Neural progenitor cell (in vitro differentiated cells): ENCODE measurements at regions not wholly inside any gene's neighbourhood (a gene's known extent, or its start where the extent isn't known, plus 50 kb on each side); places are given as distances from the start of the nearest gene placed in this dataset.

Source experiments
- DNase-seq: peaks from one replicate; pipeline ENCODE4 v3.0.0-alpha.2; 2016; ENCODE audit warnings: low spot score
- H2AFZ ChIP-seq: fragments of 200-600 bp; sonication (generic); replicated peaks from 2 replicates; pipeline ENCODE4 v1.6.1; 2016; ENCODE audit warnings: antibody characterized with exemption
- H3F3A ChIP-seq: fragments of 200-600 bp; sonication (generic); 2 replicates; pipeline ENCODE4 v1.6.1; 2016; ENCODE audit warnings: antibody characterized with exemption, low read depth
- H3K27ac ChIP-seq: fragments of 200-600 bp; sonication (generic); 2 replicates; pipeline ENCODE4 v1.5.1; 2016; ENCODE audit warnings: mild to moderate bottlenecking
- H3K27me3 ChIP-seq: fragments of 200-600 bp; sonication (generic); 2 replicates; pipeline ENCODE4 v1.6.1; 2016; ENCODE audit warnings: mild to moderate bottlenecking, moderate library complexity
- H3K36me3 ChIP-seq: fragments of 200-600 bp; sonication (generic); 2 replicates; pipeline ENCODE4 v1.5.1; 2016
- H3K4me1 ChIP-seq: fragments of 200-600 bp; sonication (generic); 2 replicates; pipeline ENCODE4 v1.6.1; 2016; ENCODE audit warnings: mixed run types
- H3K4me2 ChIP-seq: fragments of 200-600 bp; sonication (generic); 2 replicates; pipeline ENCODE4 v1.6.1; 2016
- H3K4me3 ChIP-seq: fragments of 200-600 bp; sonication (generic); 2 replicates; pipeline ENCODE4 v1.5.1; 2016
- H3K79me2 ChIP-seq: fragments of 200-600 bp; sonication (generic); 2 replicates; pipeline ENCODE4 v1.6.1; 2016; ENCODE audit warnings: low read depth
- H3K9ac ChIP-seq: fragments of 200-600 bp; sonication (generic); 2 replicates; pipeline ENCODE4 v1.6.1; 2016
- H3K9me3 ChIP-seq: fragments of 200-600 bp; sonication (generic); 2 replicates; pipeline ENCODE4 v1.5.1; 2016; ENCODE audit warnings: low read depth
- H4K20me1 ChIP-seq: fragments of 200-600 bp; sonication (generic); 2 replicates; pipeline ENCODE4 v1.6.1; 2016; ENCODE audit warnings: low read depth
- H3K27ac Mint-ChIP-seq: 3 replicates; pipeline ENCODE4 v1.8.0; 2021; ENCODE audit warnings: mixed read lengths
- H3K27me3 Mint-ChIP-seq: 2 replicates; pipeline ENCODE4 v1.8.0; 2022; ENCODE audit warnings: low read depth, mild to moderate bottlenecking, inconsistent platforms, moderate library complexity, mixed read lengths; ENCODE audit not compliant: insufficient read depth
- H3K36me3 Mint-ChIP-seq: 3 replicates; pipeline ENCODE4 v1.8.0; 2021; ENCODE audit warnings: mixed read lengths
- H3K4me1 Mint-ChIP-seq: 3 replicates; pipeline ENCODE4 v1.8.0; 2021; ENCODE audit warnings: mixed read lengths
- H3K4me3 Mint-ChIP-seq: 3 replicates; pipeline ENCODE4 v1.8.0; 2021; ENCODE audit warnings: mild to moderate bottlenecking, moderate library complexity, mixed read lengths
- H3K9me3 Mint-ChIP-seq: 3 replicates; pipeline ENCODE4 v1.8.0; 2020; ENCODE audit warnings: mixed read lengths
- EZH2 ChIP-seq: fragments of 200-600 bp; sonication (generic); IDR thresholded peaks from 2 replicates; pipeline ENCODE4 v1.6.1; 2017; ENCODE audit warnings: antibody characterized with exemption, mild to moderate bottlenecking, moderate library complexity
- EZH2phosphoT487 ChIP-seq: fragments of 200-600 bp; sonication (generic); IDR thresholded peaks from 2 replicates; pipeline ENCODE4 v1.6.1; 2017; ENCODE audit warnings: antibody characterized with exemption
- TF ChIP-seq, protein P1 (sequence below): fragments of 200-600 bp; sonication (generic); IDR thresholded peaks from 2 replicates; pipeline ENCODE4 v1.5.1; 2017; ENCODE audit warnings: antibody characterized with exemption, mild to moderate bottlenecking

GRCh38 chr5:90171466-90171865 lies 238.1 kb downstream of the CETN3 start:
- no peak overlapping the region for H3K9ac ChIP-seq
- H3K4me1 Mint-ChIP-seq, result no peaks in the 10 kb centered on the region
- H3K9me3 Mint-ChIP-seq, result peaks cover 10% of the 10 kb centered on the region
- H2AFZ ChIP-seq, result no peak overlapping the region
- no peak overlapping the region for H3K27ac ChIP-seq
- no peaks in the 10 kb centered on the region for H3K36me3 ChIP-seq
- H3K9me3 ChIP-seq, result no peaks in the 10 kb centered on the region
- H3K4me2 ChIP-seq, result no peak overlapping the region
- no peak for DNase-seq
- no peak overlapping the region for H3K4me3 Mint-ChIP-seq
- no peaks in the 10 kb centered on the region for H3F3A ChIP-seq
- H4K20me1 ChIP-seq, result no peaks in the 10 kb centered on the region
- H3K4me3 ChIP-seq, result no peak overlapping the region
- H3K27me3 Mint-ChIP-seq, result no peaks in the 10 kb centered on the region
- no peak for TF ChIP-seq EZH2
- no peak for TF ChIP-seq EZH2phosphoT487
- TF ChIP-seq, protein P1, sequence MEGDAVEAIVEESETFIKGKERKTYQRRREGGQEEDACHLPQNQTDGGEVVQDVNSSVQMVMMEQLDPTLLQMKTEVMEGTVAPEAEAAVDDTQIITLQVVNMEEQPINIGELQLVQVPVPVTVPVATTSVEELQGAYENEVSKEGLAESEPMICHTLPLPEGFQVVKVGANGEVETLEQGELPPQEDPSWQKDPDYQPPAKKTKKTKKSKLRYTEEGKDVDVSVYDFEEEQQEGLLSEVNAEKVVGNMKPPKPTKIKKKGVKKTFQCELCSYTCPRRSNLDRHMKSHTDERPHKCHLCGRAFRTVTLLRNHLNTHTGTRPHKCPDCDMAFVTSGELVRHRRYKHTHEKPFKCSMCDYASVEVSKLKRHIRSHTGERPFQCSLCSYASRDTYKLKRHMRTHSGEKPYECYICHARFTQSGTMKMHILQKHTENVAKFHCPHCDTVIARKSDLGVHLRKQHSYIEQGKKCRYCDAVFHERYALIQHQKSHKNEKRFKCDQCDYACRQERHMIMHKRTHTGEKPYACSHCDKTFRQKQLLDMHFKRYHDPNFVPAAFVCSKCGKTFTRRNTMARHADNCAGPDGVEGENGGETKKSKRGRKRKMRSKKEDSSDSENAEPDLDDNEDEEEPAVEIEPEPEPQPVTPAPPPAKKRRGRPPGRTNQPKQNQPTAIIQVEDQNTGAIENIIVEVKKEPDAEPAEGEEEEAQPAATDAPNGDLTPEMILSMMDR, result no peak
- H3K4me1 ChIP-seq, result no peaks in the 10 kb centered on the region
- H3K27ac Mint-ChIP-seq, result no peak overlapping the region
- no peaks in the 10 kb centered on the region for H3K79me2 ChIP-seq
- no peaks in the 10 kb centered on the region for H3K27me3 ChIP-seq
- no peaks in the 10 kb centered on the region for H3K36me3 Mint-ChIP-seq

GRCh38 chr5:90170261-90170660 lies 239.3 kb downstream of the CETN3 start:
- no peaks in the 10 kb centered on the region for H4K20me1 ChIP-seq
- no peaks in the 10 kb centered on the region for H3K4me1 ChIP-seq
- Mint-ChIP-seq H3K27me3 (no peaks in the 10 kb centered on the region), H3K4me3 (no peak overlapping the region), H3K36me3 (no peaks in the 10 kb centered on the region), H3K27ac (no peak overlapping the region), H3K9me3 (no peaks in the 10 kb centered on the region), H3K4me1 (no peaks in the 10 kb centered on the region)
- no peak for DNase-seq
- TF ChIP-seq EZH2, result no peak
- TF ChIP-seq EZH2phosphoT487, result no peak
- TF ChIP-seq, protein P1, result no peak
- H3K4me3 ChIP-seq, result no peak overlapping the region
- H3K36me3 ChIP-seq, result no peaks in the 10 kb centered on the region
- no peaks in the 10 kb centered on the region for H3K79me2 ChIP-seq
- no peak overlapping the region for H3K9ac ChIP-seq
- H3F3A ChIP-seq, result no peaks in the 10 kb centered on the region
- H3K9me3 ChIP-seq, result no peaks in the 10 kb centered on the region
- H2AFZ ChIP-seq, result no peak overlapping the region
- H3K27ac ChIP-seq, result no peak overlapping the region
- no peak overlapping the region for H3K4me2 ChIP-seq
- no peaks in the 10 kb centered on the region for H3K27me3 ChIP-seq

DNA sequence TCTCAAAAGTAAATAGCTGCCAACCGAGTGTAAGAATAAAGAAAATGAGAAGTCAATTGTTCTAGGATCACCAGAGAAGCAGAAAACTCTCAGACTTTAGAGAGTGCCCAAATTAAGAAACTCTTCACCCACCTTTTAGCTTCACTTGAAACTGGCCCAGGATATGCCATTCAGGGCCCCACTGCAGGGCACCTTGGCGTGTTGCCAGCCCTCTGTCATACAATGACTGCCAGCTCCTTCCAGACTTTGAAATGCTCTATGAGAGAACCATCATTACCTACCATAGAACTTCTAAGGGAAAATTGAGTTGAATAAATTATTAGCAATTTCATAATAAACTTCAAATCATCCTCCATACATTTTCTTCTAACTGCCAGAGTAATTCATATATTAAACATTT lies 240.5 kb downstream of the CETN3 start:
- no peak overlapping the region for H3K4me3 ChIP-seq
- no peak overlapping the region for H3K27ac ChIP-seq
- H3K36me3 ChIP-seq, result no peaks in the 10 kb centered on the region
- Mint-ChIP-seq H3K27ac (no peak overlapping the region), H3K27me3 (no peaks in the 10 kb centered on the region), H3K4me3 (no peak overlapping the region), H3K4me1 (no peaks in the 10 kb centered on the region), H3K9me3 (no peaks in the 10 kb centered on the region), H3K36me3 (no peaks in the 10 kb centered on the region)
- no peak for DNase-seq
- no peaks in the 10 kb centered on the region for H3K9me3 ChIP-seq
- H3K27me3 ChIP-seq, result no peaks in the 10 kb centered on the region
- H3F3A ChIP-seq, result no peaks in the 10 kb centered on the region
- no peaks in the 10 kb centered on the region for H3K4me1 ChIP-seq
- no peak overlapping the region for H2AFZ ChIP-seq
- no peak overlapping the region for H3K4me2 ChIP-seq
- H3K9ac ChIP-seq, result no peak overlapping the region
- H4K20me1 ChIP-seq, result no peaks in the 10 kb centered on the region
- no peaks in the 10 kb centered on the region for H3K79me2 ChIP-seq
- TF ChIP-seq EZH2, result no peak
- TF ChIP-seq, protein P1, result no peak
- TF ChIP-seq EZH2phosphoT487, result no peak

DNA sequence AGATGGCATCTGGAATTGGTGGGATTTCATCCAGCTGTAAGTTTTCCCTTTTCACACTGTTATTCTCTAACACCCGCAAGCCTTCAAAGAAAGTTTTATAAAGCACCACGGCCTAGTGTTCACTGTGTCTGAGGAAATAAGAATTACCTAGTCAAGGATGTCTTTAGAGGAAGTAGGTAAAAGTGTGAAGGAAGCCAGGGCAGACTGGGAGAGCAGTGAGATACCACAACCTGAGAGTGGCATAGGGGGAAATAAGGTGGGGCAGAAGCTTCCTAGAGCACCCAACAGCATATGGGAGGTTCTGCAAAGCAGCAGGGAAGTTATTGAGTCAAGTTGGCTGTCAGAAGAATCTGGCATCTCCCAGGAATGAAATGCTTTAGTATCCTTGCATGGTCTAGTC lies 241.2 kb downstream of the CETN3 start:
- no peaks in the 10 kb centered on the region for H3K36me3 Mint-ChIP-seq
- TF ChIP-seq EZH2phosphoT487 (no peak), EZH2 (no peak)
- TF ChIP-seq, protein P1, result no peak
- no peaks in the 10 kb centered on the region for H3K36me3 ChIP-seq
- peaks cover 5% of the 10 kb centered on the region for H3F3A ChIP-seq
- no peak overlapping the region for H3K27ac Mint-ChIP-seq
- no peak overlapping the region for H3K4me2 ChIP-seq
- DNase-seq, result no peak
- no peaks in the 10 kb centered on the region for H3K79me2 ChIP-seq
- H3K9me3 ChIP-seq, result no peaks in the 10 kb centered on the region
- H3K4me1 Mint-ChIP-seq, result no peaks in the 10 kb centered on the region
- H3K9ac ChIP-seq, result no peak overlapping the region
- no peak overlapping the region for H2AFZ ChIP-seq
- no peak overlapping the region for H3K4me3 Mint-ChIP-seq
- H3K9me3 Mint-ChIP-seq, result no peaks in the 10 kb centered on the region
- H3K4me1 ChIP-seq, result peaks cover 5% of the 10 kb centered on the region
- H3K4me3 ChIP-seq, result no peak overlapping the region
- no peaks in the 10 kb centered on the region for H4K20me1 ChIP-seq
- H3K27me3 ChIP-seq, result no peaks in the 10 kb centered on the region
- H3K27me3 Mint-ChIP-seq, result no peaks in the 10 kb centered on the region
- H3K27ac ChIP-seq, result no peak overlapping the region
